ENCODE measurements at regions not wholly inside any gene's neighbourhood (a gene's known extent, or its start where the extent isn't known, plus 50 kb on each side); places are given as distances from the start of the nearest gene placed in this dataset.

DNA sequence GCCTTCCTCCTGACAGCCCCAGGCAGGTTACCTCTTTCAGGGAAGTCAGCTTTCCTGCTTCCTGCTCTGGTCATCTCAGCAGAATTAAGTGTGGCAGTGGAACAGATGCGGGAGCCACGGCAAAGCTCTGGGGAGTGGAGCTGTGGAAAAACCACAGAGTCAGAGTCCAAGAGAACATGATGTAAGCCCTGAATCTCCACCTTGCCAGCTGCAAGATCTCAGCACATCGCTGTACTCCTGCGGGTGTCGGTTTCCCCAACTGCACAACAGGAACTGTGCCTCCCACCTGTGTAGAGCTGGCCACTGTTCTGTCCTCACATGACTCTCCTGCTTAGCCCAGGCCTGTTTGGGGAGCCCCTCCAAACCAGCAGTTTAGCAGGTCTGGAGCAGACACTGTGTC lies 123.7 kb downstream of the MATN1 start:
- TF ChIP-seq, protein P1, sequence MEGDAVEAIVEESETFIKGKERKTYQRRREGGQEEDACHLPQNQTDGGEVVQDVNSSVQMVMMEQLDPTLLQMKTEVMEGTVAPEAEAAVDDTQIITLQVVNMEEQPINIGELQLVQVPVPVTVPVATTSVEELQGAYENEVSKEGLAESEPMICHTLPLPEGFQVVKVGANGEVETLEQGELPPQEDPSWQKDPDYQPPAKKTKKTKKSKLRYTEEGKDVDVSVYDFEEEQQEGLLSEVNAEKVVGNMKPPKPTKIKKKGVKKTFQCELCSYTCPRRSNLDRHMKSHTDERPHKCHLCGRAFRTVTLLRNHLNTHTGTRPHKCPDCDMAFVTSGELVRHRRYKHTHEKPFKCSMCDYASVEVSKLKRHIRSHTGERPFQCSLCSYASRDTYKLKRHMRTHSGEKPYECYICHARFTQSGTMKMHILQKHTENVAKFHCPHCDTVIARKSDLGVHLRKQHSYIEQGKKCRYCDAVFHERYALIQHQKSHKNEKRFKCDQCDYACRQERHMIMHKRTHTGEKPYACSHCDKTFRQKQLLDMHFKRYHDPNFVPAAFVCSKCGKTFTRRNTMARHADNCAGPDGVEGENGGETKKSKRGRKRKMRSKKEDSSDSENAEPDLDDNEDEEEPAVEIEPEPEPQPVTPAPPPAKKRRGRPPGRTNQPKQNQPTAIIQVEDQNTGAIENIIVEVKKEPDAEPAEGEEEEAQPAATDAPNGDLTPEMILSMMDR (IDR thresholded peaks at IDR 0.05; ENCODE audit: control insufficient read depth, insufficient read depth, low read depth, low read length, missing control alignments): no peak
- H3K4me3 ChIP-seq (ENCODE audit: control insufficient read depth, low read depth, low read length): no peak overlapping the region
- DNase-seq (ENCODE audit: low read depth): no peak

DNA sequence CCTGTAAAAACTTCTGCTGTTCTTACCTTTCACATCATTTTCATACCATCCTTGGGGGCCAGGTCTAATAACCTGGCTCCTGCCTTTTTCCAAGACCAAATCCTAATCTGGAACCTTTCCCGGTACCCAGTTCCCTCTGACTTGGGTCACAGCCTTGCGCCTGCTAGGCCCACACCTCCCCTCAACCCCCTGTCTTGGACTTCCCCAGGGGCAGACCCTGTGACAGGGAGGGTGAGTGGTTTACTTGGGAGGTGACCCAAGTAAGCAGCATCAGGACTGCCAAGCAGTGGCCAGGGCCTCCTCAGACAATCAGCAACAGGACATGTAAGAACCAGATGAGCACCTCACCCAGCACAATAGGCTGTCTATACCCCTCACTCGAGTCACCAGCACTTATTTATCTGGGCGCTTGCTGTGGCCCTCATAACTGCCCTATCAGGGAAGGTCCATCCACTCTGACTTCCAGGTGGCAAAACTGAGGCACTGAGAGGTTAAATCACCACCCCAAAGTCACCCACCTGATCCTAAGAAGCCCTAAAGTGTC lies 124.7 kb downstream of the MATN1 start:
- TF ChIP-seq, protein P1 (IDR thresholded peaks at IDR 0.05; ENCODE audit: control insufficient read depth, insufficient read depth, low read depth, low read length, missing control alignments): no peak
- no peak for DNase-seq (ENCODE audit: low read depth)
- H3K4me3 ChIP-seq (ENCODE audit: control insufficient read depth, low read depth, low read length): no peak overlapping the region

DNA sequence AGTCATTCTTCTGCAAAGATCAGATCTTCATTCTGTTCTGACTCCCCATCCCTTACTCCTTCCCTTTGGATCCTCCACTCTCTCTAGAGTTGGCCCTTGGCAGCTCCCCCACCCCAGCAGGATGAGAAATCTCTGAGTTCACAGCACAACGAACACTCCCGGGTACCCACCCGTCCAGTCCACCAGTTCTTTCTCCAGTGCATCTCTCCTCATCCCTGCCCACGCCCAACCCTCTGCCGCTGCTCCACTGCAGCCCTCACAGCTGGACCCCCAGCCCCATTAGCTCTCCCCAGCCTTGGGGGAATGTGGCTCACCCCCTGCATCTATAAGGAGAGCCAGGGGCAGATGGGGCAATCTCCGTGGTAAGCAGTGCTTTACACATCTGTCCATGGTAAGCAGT lies 125.7 kb downstream of the MATN1 start:
- no peak overlapping the region for H3K4me3 ChIP-seq (ENCODE audit: control insufficient read depth, low read depth, low read length)
- TF ChIP-seq, protein P1 (IDR thresholded peaks at IDR 0.05; ENCODE audit: control insufficient read depth, insufficient read depth, low read depth, low read length, missing control alignments): no peak
- no peak for DNase-seq (ENCODE audit: low read depth)

DNA sequence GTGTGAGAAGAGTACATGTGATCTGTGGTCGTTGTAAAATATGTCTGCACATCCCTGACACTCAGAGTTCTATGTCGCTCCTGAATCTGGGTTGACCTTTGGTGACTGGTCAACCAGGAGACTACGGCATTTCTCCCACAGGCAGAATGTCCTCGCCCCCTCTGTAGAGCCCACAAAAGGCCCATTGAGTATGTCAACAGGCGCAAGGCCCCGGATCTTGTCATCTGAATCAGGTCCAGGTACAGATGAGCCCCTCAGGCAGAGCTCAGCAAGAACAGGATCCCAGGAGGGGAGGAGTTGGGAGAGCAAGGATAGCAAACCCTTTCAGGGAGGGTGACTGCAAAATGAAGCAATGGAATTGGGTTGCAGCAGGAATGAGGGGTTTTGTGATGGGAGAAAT lies 126.5 kb downstream of the MATN1 start:
- no peak for DNase-seq (ENCODE audit: low read depth)
- H3K4me3 ChIP-seq (ENCODE audit: control insufficient read depth, low read depth, low read length): no peak overlapping the region
- TF ChIP-seq, protein P1 (IDR thresholded peaks at IDR 0.05; ENCODE audit: control insufficient read depth, insufficient read depth, low read depth, low read length, missing control alignments): no peak

DNA sequence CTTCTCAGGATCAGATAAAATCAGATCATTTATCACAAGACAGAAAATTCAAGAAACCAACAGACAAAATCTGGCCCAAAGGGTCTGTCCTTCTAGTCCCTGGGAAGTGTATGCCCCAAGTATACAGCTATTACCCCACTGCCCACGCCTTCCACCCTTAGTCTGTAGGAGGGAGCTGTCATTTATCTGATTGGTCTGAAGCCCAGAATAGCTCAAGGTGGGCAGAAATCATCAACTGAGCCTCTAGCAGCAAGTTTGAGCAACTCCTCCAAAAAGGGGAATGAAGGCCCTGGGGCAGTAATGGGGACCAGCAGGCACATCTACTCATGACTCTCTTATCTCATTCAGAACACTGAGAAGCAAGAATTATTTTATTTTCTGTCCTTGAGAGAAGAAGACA lies 126.9 kb downstream of the MATN1 start:
- H3K4me3 ChIP-seq (ENCODE audit: control insufficient read depth, low read depth, low read length): no peak overlapping the region
- TF ChIP-seq, protein P1 (IDR thresholded peaks at IDR 0.05; ENCODE audit: control insufficient read depth, insufficient read depth, low read depth, low read length, missing control alignments): no peak
- no peak for DNase-seq (ENCODE audit: low read depth)

DNA sequence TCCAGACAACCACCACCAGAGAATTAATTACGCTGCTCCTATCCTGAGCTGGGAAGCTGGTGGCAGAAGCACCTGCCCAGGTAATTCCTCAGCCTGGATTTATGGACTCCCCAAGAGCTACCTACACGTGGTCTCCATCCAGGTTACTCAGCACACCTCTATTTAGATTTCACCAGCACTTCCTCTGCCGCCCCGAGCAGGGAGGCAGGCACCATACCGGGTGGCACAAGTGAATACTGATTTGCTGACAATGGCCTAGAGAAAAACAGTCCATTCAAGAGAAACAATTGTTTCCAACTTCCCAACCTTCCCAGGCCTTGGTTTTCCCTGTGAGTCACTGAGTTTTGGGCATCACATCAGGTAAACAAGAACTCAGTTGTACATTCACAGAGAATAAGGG lies 134.3 kb downstream of the MATN1 start:
- no peak overlapping the region for H3K4me3 ChIP-seq (ENCODE audit: control insufficient read depth, low read depth, low read length)
- DNase-seq (ENCODE audit: low read depth): no peak

More for the DNA sequence above, 134.3 kb downstream of the MATN1 start:
- TF ChIP-seq, protein P1 (IDR thresholded peaks at IDR 0.05; ENCODE audit: control insufficient read depth, insufficient read depth, low read depth, low read length, missing control alignments): no peak

Measured in AG09309 (cell line).